ENCODE measurements at regions not wholly inside any gene's neighbourhood (a gene's known extent, or its start where the extent isn't known, plus 50 kb on each side); places are given as distances from the start of the nearest gene placed in this dataset.

- no peak for TF ChIP-seq CTCF (conservative IDR thresholded peaks at IDR 0.05; ENCODE audit: low read depth)
- ChIA-PET POLR2A (ENCODE audit: low non-redundant PET) (no interaction called here), CTCF (interaction anchor here (0.5 to 2.5 kb wide), 4 partner anchors 16 to 329 kb away, joined by 3 to 8 read pairs (median 6); no protein-coding TSS in a partner anchor)
- no peak overlapping the region for H3K27ac ChIP-seq
- DNase-seq (ENCODE audit: low spot score): no peak
These were observed 128.4 kb upstream of the NGF start for GRCh38 chr1:115466433-115466832.

DNA sequence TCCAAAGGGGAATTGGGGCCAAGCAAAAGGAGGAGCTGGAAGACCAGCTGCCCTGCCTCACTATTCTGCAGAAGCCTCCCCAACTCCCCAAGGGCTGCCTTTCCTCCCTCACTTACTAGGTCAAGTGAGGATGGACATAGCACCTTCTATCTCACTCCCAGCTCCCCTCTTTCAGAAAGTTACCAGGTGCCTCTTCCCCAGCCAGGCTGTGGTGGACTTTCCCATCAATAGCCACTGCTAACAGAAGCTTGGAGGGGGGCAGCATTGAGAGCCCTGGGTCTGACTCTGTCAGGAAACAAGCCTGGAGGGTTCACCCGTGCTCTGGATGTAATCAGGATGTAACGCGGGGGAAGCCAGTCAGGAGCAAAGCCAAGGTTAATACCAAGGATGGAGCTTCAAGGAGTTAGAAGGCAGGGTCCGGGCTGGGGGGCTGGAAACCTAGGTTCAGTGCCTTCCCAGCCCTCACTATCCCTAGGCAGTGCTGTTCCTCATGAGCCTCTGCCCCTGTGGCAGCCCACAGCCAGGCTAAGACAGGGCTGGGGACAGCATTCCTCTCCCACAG, 127.8 kb upstream of the NGF start:
- CTCF ChIA-PET: interaction anchor here (0.5 to 2.5 kb wide), 3 partner anchors 128 to 328 kb away, joined by 3 to 8 read pairs (median 5); no protein-coding TSS in a partner anchor
- TF ChIP-seq CTCF (conservative IDR thresholded peaks at IDR 0.05; ENCODE audit: low read depth): no peak
- H3K27ac ChIP-seq: no peak overlapping the region
- POLR2A ChIA-PET (ENCODE audit: low non-redundant PET): no interaction called here
- no peak for DNase-seq (ENCODE audit: low spot score)

GRCh38 chr1:115463347-115463746, 125.3 kb upstream of the NGF start:
- no peak overlapping the region for H3K27ac ChIP-seq
- no peak for DNase-seq (ENCODE audit: low spot score)
- no peak for TF ChIP-seq CTCF (conservative IDR thresholded peaks at IDR 0.05; ENCODE audit: low read depth)
- ChIA-PET POLR2A (ENCODE audit: low non-redundant PET) (no interaction called here), CTCF (interaction anchor here (0.6 to 1.4 kb wide), 3 partner anchors 320 to 325 kb away, joined by 3 to 8 read pairs (median 3); no protein-coding TSS in a partner anchor)

DNA sequence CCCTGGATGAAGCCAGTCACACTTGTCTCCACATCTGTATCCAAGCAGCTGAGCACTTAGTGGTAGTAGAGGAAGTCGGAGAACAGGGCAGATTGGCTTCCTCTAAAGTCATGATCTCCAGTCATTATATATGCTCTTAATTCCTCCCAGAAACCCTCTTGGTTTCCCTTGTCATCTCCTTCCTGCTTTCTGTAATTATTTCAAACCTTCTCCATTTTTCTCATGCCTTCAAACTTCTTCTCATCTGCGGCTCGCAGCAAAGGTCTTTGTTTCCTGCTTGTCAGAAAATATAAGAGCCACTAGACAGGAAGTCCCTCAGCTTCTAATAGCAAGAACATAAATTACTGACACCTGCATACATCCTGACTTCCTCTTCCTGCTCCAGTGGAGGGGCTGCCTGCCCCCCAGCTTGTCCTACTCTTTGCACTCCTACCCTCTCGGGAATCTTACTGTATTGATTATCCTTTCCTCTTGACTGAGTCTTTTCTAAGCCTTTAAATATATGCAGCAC, 124.6 kb upstream of the NGF start:
- H3K27ac ChIP-seq: no peak overlapping the region
- POLR2A ChIA-PET (ENCODE audit: low non-redundant PET): no interaction called here
- no peak for TF ChIP-seq CTCF (conservative IDR thresholded peaks at IDR 0.05; ENCODE audit: low read depth)
- CTCF ChIA-PET: interaction anchor here (0.6 kb wide), 1 partner anchor 411 kb away, joined by 3 read pairs; no protein-coding TSS in a partner anchor
- no peak for DNase-seq (ENCODE audit: low spot score)

GRCh38 chr1:115461526-115461925, 123.5 kb upstream of the NGF start:
- DNase-seq (ENCODE audit: low spot score): no peak
- CTCF ChIA-PET: no interaction called here
- no peak for TF ChIP-seq CTCF (conservative IDR thresholded peaks at IDR 0.05; ENCODE audit: low read depth)
- no peak overlapping the region for H3K27ac ChIP-seq
- POLR2A ChIA-PET (ENCODE audit: low non-redundant PET): no interaction called here

GRCh38 chr1:115459161-115459560, 121.1 kb upstream of the NGF start:
- CTCF ChIA-PET: interaction anchor here (0.5 to 0.7 kb wide), 3 partner anchors 21 to 321 kb away, joined by 4 to 6 read pairs (median 4); no protein-coding TSS in a partner anchor
- no peak for TF ChIP-seq CTCF (conservative IDR thresholded peaks at IDR 0.05; ENCODE audit: low read depth)
- no peak overlapping the region for H3K27ac ChIP-seq
- DNase-seq (ENCODE audit: low spot score): no peak
- POLR2A ChIA-PET (ENCODE audit: low non-redundant PET): no interaction called here

Measured in RWPE1 (cell line).